ENCODE measurements at regions not wholly inside any gene's neighbourhood (a gene's known extent, or its start where the extent isn't known, plus 50 kb on each side); places are given as distances from the start of the nearest gene placed in this dataset.

GRCh38 chr18:45173799-45174519 is 441.3 kb upstream of the SLC14A2 start:
- H3K27me3 ChIP-seq (replicated peaks in 1 of 4; ENCODE audit: control extremely low read depth in 1 of 4, control insufficient read depth in 3 of 4, insufficient read depth in 4 of 4, low read length in 3 of 4): no peaks in the 10 kb centered on the region
- H3K9ac ChIP-seq (ENCODE audit: low read length): no peak overlapping the region
- no peak overlapping the region for H3K27ac ChIP-seq (ENCODE audit: low read length in 2 of 2)
- H3K79me2 ChIP-seq (ENCODE audit: control insufficient read depth, insufficient read depth, low read length): no peaks in the 10 kb centered on the region
- peaks cover 4% of the 10 kb centered on the region for H3K4me1 Mint-ChIP-seq
- no peak overlapping the region for H3K27ac Mint-ChIP-seq
- intact Hi-C loops (cut with micrococcal nuclease): no loop called here
- H3K4me1 ChIP-seq (ENCODE audit: control insufficient read depth in 2 of 2, insufficient read depth in 2 of 2, low read length in 2 of 2): no peaks in the 10 kb centered on the region
- ChIA-PET CTCF (no interaction called here), POLR2A (no interaction called here)
- DNase-seq: no peak
- H2AFZ ChIP-seq (ENCODE audit: insufficient read depth, low read depth, low read length, poor library complexity, severe bottlenecking): no peak overlapping the region
- no peaks in the 10 kb centered on the region for H3K36me3 ChIP-seq (replicated peaks in 1 of 2; ENCODE audit: control extremely low read depth in 1 of 2, control insufficient read depth in 1 of 2, extremely low read depth in 1 of 2, insufficient read depth in 2 of 2, low read length in 1 of 2)
- no peaks in the 10 kb centered on the region for H3K9me3 ChIP-seq (ENCODE audit: control extremely low read depth in 1 of 3, control insufficient read depth in 2 of 3, insufficient read depth in 1 of 3, low read length in 2 of 3)
- peaks cover 6% of the 10 kb centered on the region for H3K27me3 Mint-ChIP-seq
- no peaks in the 10 kb centered on the region for H3K9me3 Mint-ChIP-seq (ENCODE audit: insufficient read depth)
- H3K4me3 ChIP-seq (ENCODE audit: control extremely low read depth in 1 of 5, extremely low read depth in 1 of 5, insufficient read depth in 1 of 5, low read depth in 2 of 5, low read length in 4 of 5): no peak overlapping the region
- no peak for ATAC-seq (ENCODE audit: low read depth)
- no peak overlapping the region for H3K4me3 Mint-ChIP-seq
- no CpG with 5 or more reads among the region's 2 CpGs for WGBS (ENCODE audit: insufficient coverage)
- H4K20me1 ChIP-seq (ENCODE audit: control insufficient read depth, insufficient read depth, low read length, poor library complexity, severe bottlenecking): no peaks in the 10 kb centered on the region
- no peak overlapping the region for H3K4me2 ChIP-seq (replicated peaks; ENCODE audit: low read depth, low read length, poor library complexity, severe bottlenecking)
- TF ChIP-seq EZH2 (IDR thresholded peaks at IDR 0.05; ENCODE audit: borderline replicate concordance, insufficient read depth, low read depth, low read length, poor library complexity, severe bottlenecking) (no peak), CTCF (IDR thresholded peaks at IDR 0.05) (no peak)

- no peak overlapping the region for H3K4me3 Mint-ChIP-seq
- DNase-seq (no peak), ATAC-seq (ENCODE audit: low read depth) (no peak)
- H3K27me3 Mint-ChIP-seq: peaks cover 6% of the 10 kb centered on the region
- Histone ChIP-seq H3K9ac (ENCODE audit: low read length) (no peak overlapping the region), H3K27me3 (replicated peaks in 1 of 4; ENCODE audit: control extremely low read depth in 1 of 4, control insufficient read depth in 3 of 4, insufficient read depth in 4 of 4, low read length in 3 of 4) (no peaks in the 10 kb centered on the region), H3K9me3 (ENCODE audit: control extremely low read depth in 1 of 3, control insufficient read depth in 2 of 3, insufficient read depth in 1 of 3, low read length in 2 of 3) (no peaks in the 10 kb centered on the region), H3K4me3 (ENCODE audit: control extremely low read depth in 1 of 5, extremely low read depth in 1 of 5, insufficient read depth in 1 of 5, low read depth in 2 of 5, low read length in 4 of 5) (no peak overlapping the region), H3K4me2 (replicated peaks; ENCODE audit: low read depth, low read length, poor library complexity, severe bottlenecking) (no peak overlapping the region), H2AFZ (ENCODE audit: insufficient read depth, low read depth, low read length, poor library complexity, severe bottlenecking) (no peak overlapping the region), H4K20me1 (ENCODE audit: control insufficient read depth, insufficient read depth, low read length, poor library complexity, severe bottlenecking) (no peaks in the 10 kb centered on the region), H3K27ac (ENCODE audit: low read length in 2 of 2) (no peak overlapping the region), H3K79me2 (ENCODE audit: control insufficient read depth, insufficient read depth, low read length) (no peaks in the 10 kb centered on the region), H3K36me3 (replicated peaks in 1 of 2; ENCODE audit: control extremely low read depth in 1 of 2, control insufficient read depth in 1 of 2, extremely low read depth in 1 of 2, insufficient read depth in 2 of 2, low read length in 1 of 2) (no peaks in the 10 kb centered on the region), H3K4me1 (ENCODE audit: control insufficient read depth in 2 of 2, insufficient read depth in 2 of 2, low read length in 2 of 2) (no peaks in the 10 kb centered on the region)
- POLR2A ChIA-PET: no interaction called here
- intact Hi-C loops (cut with micrococcal nuclease): no loop called here
- CTCF ChIA-PET: no interaction called here
- TF ChIP-seq CTCF (IDR thresholded peaks at IDR 0.05) (no peak), EZH2 (IDR thresholded peaks at IDR 0.05; ENCODE audit: borderline replicate concordance, insufficient read depth, low read depth, low read length, poor library complexity, severe bottlenecking) (no peak)
- peaks cover 4% of the 10 kb centered on the region for H3K4me1 Mint-ChIP-seq
- 100% methylated on average over 1 of the region's 3 CpGs for WGBS (ENCODE audit: insufficient coverage)
- no peak overlapping the region for H3K27ac Mint-ChIP-seq
- no peaks in the 10 kb centered on the region for H3K9me3 Mint-ChIP-seq (ENCODE audit: insufficient read depth)
These were observed 440.6 kb upstream of the SLC14A2 start for GRCh38 chr18:45174629-45175136.
